ELR (cell line): ENCODE measurements at regions not wholly inside any gene's neighbourhood (a gene's known extent, or its start where the extent isn't known, plus 50 kb on each side); places are given as distances from the start of the nearest gene placed in this dataset.

Experiments used
- DNase-seq: peaks from one replicate; pipeline ENCODE4 v3.0.0-alpha.2; 2015; ENCODE audit warnings: low read depth

DNA sequence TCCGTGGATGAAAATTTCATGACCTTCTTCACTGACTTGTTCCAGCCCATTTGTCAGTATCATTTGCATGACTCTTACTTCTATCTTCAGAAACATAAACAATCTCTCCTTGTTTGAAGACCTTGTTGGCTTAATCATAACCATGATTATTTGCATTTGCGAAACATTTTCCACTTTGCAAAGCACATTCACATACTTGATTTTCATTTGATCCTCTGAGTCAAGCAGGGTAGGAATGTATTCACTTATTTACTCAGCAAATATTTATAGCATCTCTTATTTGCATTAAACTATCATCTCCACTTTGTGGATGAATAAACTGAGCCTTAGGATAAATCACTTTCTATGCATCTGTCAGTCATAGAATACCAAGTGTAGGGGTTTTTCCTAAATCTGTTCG is 343.0 kb upstream of the SGCD start:
- DNase-seq, result no peak

DNA sequence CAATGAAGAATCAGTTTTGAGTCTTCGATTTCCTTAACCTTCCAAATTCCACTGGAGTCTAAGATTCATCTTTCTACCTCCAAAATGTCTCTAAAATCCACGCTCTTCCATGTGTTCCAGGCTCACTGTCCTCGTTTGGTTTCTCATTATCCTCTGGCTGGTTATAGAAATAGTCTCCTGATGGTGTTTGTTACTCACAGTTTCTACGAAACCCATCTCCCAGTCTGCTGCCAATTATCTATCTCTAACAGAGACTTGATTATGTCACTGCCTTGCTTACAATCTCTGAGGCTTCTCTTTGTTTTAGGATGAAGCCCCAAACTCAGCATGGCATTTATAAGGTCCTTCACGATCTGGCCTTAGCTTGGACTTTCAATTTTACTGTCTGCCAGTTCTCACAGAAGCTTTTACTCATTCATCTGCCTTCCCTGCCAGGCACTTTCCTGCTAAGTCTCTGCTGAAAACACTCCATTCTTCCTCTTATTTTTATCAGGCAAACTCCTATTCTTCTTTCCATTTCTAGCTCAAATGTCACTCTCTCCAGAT is 339.6 kb upstream of the SGCD start:
- no peak for DNase-seq

DNA sequence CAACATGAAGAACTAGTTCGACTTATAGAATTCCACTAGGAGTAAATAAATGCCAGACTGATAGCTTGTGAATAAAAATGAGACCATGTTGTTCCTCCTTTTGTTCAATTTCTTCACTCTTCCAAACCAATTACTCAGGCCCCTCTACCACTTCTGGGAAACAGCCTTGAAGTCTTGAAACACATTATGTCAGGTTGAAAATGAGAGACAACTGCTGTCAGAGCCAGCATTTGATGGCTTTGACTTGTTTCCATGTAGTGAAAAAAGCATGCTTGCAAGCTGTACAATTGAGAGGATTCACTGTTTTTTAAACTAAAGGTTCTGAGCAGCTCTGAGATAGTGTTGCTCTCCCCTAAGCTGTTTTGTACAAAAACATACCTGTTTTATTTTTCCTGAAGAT is 337.1 kb upstream of the SGCD start:
- no peak for DNase-seq

DNA sequence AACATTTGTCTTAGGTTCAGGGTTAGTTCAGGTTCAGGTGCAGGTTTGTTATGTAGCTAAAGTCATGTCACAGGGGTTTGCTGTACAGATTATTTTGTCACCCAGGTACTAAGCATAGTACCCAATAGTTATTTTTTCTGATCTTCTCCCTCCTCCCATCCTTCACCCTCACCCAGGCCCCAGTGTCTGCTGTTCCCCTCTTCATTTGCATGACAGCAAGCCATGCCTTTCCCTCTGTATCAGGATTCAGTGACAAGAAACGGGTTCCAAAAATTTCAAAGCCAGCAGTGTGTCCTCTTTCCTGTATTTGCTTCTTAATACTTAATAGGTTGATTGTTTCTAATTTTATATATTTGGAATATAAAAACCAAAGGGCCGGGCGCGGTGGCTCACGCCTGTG is 330.8 kb upstream of the SGCD start:
- DNase-seq, result no peak

DNA sequence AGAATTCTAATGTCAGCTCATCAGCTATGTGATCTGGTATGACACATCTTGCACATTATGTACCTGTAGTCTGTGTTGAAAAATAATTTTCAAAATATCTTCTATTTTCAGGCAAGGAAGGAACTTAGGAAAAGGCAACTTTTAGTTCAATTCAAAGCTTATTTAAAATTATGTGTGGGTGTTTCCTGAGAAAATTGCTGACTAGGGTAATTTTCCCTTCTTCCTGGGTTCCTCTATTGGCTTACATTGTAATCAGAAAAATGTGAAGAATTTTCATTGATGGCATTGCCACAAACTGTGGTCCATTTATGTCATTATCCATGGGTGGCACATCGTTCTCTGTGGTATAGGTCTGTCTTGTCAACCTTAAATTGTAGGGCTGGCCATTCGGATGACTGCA is 328.7 kb upstream of the SGCD start:
- no peak for DNase-seq

DNA sequence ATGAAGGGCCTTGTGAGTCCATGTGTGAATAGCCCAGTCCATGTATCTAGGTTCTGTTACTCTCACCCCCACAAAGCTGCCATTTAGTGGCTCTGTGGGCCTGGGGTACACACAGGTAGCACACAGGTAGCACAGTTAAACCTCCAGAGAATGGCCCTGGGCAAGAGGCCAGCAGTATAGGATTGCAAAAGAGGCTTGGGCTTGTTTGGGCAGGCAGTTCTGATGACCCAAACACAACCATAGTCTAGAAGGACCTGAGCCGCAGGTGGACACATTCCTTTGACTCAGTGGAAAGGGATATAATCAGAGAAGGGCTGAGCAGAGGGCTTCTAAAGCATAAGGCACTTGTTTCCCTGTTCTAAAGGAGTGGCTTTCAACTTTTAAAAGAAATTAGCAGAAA is 326.8 kb upstream of the SGCD start:
- DNase-seq, result no peak

DNA sequence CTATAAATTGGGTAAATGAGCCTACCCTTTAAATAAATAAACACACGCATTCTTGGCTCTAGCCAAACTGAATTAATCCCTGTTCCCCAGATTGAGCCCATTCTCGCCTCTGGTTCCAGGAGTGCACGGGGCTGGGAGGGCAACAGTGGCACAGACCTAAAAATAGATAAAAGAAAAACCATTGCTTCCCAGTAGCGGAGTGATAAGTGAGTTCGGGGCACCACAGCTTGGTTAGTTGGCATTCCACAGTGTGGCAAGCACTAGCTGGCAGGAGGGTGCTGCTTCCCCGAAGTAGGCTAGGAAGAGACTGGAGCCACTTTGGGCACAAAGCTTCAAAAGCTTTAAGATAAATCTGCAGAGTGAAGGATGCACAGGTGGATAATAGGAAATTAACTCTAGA is 322.2 kb upstream of the SGCD start:
- no peak for DNase-seq

DNA sequence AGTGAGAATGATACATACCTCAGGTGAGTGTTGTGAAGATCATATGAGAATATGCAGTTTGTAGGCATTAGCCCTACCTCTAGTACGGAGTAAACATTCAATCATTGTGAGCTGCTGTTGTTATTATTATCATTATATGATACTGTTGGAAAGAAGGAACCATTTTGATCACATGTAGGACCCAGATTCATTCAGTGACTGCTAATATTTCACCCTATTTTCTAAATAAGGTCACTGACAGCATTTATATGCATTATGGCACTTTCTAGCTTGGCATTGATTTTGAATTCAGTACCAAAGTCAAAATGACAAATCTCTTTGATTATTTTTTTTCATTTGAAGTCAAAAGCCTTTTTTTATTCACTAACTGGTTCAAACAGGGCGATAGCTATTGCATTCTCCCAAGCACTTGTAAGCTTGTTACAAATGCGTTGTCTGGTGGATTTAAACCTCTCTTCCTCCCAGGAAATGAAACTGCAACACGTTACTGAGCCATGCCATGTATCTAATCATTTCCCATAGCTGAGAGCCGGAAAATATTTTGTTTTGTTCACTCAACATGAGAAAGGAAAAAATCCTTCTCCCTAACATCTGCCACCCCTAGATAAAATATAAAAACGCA is 320.8 kb upstream of the SGCD start:
- no peak for DNase-seq

DNA sequence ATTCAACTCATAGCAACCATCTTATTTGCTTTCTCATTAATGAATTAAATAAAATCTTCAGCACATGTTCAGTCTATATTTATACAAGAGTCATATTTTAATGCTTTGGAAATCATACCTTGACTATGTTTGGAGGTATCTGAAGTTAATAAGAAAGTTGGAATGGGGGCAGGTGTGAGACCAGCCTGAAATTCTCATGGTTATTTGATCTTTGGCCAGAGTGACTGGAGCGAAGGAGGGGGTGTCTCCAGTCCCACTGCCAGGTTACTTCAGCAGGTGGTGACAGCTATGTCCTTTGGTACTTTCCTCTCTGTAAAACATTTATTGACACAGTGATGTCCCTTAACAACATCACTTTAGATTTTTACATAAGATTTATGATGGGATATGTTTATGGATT is 318.1 kb upstream of the SGCD start:
- DNase-seq, result no peak

DNA sequence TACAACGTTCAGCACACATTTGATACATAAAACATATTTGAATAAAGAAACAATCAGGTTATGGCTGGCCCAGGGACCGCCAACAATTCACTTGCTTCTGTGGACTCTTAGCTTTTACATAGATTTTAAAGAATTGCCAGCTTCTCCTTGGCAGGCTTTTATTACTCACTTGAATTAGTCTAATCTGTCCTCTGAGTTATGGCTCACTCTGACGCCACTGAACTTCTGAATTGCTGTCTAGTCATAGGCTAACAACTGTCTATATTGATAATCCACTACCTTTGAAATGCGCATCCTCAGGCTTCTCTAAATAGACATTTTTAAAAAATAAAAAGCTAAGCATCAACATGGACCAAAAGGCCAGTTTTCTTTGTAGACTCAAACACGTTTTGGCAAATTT is 317.4 kb upstream of the SGCD start:
- DNase-seq, result no peak

DNA sequence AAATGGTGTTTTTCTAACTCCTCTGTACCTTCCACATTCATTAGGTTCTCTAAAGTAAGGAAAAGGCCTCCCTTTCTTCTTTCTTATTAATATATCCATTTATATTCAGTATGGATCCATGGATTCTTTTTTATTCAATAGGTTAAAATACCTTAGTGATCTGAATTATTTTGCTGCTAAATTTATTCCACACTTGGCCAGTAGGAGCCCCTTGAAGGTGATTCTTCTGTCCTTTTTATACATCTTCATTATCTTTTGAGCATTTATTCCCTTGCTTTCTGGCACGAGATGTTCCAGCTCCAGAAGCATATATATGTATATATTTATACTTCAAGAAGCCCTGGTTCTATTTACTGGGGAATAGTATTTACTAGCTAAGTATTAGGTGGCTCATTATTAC is 311.8 kb upstream of the SGCD start:
- no peak for DNase-seq

DNA sequence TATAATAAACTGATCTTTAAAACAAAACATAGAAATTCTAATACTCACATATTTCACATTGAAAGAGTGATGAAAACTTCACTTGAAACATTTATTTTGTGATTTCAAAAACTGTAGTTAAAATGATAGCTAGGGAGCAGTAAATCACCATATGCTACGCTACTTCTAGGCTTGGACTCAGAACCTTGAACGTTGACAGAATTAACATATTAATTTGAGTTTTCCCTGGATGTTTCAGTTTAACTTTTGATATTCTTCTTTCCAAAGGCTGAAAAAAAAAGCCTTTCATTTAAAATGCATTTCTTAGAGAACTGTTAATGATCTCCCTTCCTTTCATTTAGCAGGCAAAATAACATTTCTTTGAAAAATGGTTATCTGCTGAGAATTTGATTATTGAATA is 307.8 kb upstream of the SGCD start:
- no peak for DNase-seq

DNA sequence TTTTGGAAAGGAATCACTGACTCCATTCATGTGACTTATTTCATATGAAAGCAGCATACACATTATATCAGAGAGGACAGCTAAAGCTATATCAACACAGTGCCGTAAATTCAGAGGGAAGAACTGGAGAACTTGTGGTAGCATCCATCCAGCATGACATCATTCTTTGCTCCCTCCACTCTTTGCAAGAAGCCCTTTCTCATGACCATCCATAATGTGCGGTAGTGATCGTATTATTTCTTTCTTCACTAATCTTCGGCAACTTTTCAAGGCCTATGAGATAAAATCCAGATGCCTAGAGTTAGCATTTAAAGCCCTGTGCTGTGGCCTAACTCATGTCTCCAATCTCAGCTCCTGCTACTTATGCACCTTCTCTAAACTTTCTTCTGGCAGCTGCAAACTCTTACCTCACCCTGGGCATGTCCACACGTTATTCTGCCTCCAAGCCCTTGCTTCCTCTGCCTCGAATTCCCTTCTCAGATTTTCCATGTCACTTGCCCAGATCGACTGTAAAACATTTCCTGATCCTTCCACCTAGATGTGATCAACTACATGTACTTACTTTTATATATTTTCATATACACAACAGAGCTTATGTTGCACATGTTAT is 307.3 kb upstream of the SGCD start:
- DNase-seq, result no peak

DNA sequence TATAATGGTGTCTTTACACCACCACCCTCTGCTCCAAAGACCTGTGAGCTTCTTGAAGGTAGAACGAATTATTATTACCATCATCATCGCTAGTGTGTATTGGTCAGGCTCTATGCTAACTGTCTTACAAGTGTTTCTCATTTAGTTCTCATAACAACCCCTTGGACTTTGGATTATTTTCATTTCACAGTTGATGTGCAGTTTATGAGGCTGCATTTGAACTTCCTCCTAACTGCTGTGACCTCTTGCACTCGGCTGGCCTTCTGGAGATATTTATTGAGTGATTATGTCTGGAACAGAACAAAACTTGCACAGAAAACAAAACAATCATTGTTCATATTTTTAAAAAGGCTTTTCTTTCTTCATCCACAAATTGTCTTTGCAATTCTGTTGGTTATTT is 306.3 kb upstream of the SGCD start:
- no peak for DNase-seq

DNA sequence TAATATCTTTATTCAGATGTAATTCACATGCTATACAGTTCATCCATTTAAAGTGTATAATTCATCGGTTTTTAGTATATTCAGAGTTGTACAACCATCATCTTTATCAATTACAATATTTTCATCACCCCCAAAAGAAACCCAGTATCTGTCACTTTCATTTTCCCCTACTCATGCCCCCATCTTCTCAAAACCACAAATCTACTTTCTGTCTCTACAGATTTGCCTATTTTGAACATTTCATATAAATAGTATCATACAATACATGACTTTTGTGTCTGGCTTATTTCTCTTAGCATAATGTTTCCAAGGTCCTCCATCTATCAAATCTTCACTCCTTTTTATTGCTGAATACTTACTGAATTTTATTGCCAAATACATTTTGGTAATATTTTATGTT is 305.1 kb upstream of the SGCD start:
- no peak for DNase-seq

DNA sequence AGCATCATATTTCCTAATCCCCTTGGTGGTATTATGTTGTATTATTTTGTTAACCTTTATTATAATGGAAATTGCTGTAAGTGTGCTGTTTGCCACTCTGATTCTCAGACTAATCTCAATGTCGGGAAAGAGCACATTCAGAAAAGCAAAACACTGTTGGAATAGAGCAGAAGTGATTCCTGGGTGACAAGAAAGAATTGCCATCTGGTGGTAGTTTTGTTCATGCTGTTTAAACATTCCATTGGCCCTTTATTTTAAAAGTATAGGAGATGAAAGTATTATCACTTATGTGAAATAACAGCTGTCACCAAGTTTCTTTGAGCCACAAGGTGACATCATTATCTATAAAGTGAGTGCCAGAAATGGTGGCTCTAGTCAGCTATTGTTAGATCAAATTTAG is 301.3 kb upstream of the SGCD start:
- DNase-seq, result no peak

DNA sequence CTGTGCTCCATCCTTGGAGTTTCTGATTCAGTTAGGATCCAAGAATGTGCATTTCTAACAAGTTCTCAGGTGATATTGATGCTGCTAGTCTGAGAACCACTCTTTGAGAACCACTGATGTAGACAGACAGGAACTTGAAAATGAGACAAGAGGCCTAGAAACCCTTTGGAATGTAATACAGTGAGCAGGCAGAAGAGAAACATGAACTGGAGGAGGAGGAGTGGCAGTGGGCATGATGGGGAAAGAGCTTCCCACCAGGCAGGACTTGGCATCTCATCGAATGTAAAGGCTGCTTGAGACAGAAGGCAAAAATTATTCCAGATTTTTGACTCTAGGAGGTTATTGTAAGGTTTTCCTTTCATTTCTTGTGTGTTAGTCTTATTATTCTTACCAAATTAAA is 295.8 kb upstream of the SGCD start:
- DNase-seq, result no peak

DNA sequence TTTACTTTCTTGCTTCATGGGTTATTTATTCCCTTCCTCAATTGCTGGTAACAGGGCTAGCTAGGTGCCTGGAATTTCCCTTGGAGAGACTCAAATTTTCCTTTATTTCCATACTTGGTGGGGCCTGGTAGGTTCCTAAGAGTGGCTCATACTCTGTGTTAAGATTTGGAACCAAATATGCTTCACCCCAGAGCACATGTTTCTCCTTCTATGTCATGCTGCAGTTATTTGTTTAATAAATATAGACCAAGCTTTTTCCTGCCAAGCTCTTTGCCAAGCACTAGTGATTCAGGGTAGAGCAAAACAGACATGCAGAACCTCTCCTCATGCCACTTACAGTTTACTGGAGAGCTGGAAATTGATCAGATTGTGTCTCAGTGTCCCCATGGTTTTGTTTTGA is 290.3 kb upstream of the SGCD start:
- DNase-seq, result no peak

DNA sequence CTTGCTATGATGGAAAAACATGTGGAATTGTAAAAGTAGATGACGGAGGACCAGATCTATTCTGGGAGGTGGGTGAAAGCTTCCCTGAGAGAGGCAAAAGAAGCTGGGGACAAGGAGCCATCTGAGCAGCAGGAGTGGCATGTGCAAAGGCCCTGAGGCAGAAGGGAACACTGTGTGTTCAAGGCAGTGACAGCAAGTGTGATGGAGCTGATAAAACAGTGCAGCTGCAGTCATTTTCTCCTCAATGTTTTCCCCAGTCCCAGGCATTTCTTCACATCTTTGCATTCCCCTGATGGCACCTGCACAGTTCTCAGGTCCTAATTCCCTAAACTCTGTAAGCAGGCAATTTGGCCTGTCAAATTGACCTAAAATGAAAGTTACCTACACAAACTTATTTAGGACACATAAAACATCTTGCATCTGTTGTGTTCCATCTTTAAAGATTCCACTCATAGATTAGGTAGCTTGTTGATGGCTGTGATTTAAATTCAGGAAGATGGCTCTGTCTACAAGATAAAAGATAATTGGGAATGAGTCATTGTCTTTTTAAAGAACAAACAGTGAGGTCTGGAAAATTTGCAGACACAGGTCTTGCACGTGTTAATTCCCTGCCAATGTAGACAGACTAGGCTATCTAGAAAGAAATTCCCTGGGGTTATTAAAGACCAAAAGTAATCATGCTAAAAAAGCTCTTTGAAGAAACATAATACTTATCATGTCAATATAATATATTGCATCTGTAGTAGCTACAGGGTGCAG is 289.6 kb upstream of the SGCD start:
- no peak for DNase-seq

DNA sequence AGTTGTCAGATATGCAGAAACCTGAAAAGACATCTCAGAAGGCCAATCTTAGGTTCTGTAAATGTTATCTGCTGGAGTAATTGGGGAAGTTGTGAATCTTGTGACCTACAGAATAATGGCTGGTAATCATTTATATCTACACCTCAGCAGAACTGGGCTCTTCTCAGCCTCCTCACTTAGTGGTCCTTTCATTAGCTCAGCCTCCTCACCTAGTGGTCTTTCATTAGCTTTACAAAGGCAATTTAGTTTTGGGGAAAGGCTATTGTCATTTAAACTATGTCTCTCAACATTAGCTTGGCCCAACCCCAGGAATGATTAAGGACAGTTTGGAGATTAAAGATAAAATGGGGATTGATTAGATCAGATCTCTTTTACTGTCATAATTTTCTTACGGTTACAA is 284.2 kb upstream of the SGCD start:
- DNase-seq, result no peak

DNA sequence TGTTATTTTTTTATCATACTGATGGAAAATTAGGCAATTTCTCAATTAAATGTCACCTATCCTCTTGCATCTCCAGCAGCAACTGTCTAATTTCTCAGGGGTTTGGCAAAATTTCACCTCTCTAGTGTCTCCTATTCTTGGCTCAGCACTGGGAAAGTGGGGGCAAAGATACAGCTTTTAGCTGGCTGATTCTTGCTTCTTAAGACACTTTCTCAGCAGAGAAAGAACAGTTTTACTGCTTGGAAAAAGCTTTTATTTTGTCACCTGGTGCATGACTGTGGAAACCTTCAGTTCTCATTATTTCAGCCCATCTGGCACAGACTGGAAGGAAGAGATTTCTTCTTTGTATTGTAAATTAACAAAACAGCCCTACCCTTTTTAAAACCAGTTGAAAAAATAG is 283.6 kb upstream of the SGCD start:
- DNase-seq, result no peak

DNA sequence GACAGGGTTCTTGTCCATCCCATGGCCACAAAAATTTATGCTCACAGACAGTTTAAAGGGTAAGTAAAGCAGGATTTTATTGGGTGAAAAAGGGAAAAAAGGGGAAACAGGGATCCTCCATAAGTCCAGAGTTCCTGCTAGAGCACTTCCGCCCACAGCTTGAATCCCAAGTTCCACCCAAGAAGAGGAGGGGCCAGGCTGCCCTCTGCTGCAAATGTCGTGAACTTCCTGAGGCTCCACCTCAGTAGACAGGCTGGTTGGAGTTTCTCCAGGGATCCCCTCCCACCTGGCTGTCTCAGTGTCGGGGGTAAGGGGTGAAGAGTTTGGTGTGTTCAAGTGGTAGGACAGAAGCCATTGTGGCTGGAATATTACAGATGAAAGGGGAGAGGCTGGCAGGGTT is 275.0 kb upstream of the SGCD start:
- DNase-seq, result no peak

DNA sequence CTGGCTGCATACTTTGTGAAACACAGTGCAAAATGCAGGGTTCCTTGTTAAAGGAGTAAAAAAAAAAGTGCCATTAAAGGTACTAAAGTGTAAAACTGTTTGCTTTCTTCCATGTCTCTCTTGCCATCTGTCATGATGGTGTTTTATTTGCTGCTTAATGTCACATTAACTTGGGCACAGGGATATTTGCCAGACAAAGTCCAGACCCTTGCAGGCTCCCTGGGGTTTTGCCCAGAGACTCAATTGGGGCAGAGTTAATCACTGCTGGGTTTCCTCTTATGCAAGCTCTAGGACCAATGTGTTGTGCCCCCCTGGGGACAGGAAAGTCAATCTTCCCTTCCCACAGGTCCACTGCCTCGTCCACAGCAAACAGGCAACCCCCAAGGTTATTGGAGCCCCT is 274.3 kb upstream of the SGCD start:
- no peak for DNase-seq

DNA sequence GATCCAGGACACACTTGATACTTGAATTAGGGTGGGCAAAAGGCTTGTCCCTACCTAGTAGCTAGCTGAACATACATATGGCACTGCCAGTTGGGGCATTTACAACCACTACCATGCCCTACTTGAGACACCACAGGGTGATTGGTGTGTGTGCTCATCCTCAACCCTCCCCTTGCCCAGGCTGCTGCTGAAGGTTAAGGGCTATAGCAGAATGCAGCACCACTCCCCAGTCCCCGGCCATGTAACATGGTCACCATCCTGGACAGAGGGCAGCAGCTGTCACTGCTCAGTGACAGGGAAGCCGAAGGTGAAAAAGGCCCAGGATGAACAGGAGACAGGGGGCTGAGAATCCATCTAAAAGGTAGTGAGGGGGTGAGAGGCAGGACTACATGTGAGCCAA is 273.9 kb upstream of the SGCD start:
- no peak for DNase-seq
